Neural progenitor cell (in vitro differentiated cells): ENCODE measurements at regions not wholly inside any gene's neighbourhood (a gene's known extent, or its start where the extent isn't known, plus 50 kb on each side); places are given as distances from the start of the nearest gene placed in this dataset.

Source experiments
- EZH2 ChIP-seq: fragments of 200-600 bp; sonication (generic); IDR thresholded peaks from 2 replicates; pipeline ENCODE4 v1.6.1; 2017; ENCODE audit warnings: antibody characterized with exemption, mild to moderate bottlenecking, moderate library complexity
- TF ChIP-seq, protein P1 (sequence below): fragments of 200-600 bp; sonication (generic); IDR thresholded peaks from 2 replicates; pipeline ENCODE4 v1.5.1; 2017; ENCODE audit warnings: antibody characterized with exemption, mild to moderate bottlenecking

DNA sequence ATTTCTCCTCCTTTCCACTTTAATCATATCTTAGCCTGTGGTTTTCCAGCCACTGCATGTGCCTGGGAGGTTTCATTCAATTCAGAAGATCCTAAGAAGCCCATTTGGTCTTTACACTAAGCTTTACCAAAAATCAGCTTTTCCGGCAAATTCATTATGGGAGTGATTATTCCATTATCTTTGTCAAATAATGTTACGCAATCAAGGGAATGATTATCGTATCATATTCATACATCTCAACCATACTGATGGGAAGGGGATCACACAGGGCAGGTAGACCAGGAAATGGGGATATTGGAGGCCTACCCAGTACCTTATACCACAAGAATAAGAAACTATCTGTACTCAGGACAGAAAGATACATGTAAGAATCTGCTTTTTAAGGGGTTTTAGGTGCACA is 440.5 kb downstream of the GPATCH2 start:
- TF ChIP-seq, protein P1, sequence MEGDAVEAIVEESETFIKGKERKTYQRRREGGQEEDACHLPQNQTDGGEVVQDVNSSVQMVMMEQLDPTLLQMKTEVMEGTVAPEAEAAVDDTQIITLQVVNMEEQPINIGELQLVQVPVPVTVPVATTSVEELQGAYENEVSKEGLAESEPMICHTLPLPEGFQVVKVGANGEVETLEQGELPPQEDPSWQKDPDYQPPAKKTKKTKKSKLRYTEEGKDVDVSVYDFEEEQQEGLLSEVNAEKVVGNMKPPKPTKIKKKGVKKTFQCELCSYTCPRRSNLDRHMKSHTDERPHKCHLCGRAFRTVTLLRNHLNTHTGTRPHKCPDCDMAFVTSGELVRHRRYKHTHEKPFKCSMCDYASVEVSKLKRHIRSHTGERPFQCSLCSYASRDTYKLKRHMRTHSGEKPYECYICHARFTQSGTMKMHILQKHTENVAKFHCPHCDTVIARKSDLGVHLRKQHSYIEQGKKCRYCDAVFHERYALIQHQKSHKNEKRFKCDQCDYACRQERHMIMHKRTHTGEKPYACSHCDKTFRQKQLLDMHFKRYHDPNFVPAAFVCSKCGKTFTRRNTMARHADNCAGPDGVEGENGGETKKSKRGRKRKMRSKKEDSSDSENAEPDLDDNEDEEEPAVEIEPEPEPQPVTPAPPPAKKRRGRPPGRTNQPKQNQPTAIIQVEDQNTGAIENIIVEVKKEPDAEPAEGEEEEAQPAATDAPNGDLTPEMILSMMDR, result no peak
- TF ChIP-seq EZH2, result no peak
